Esophagus squamous epithelium (tissue), 4 donors: ENCODE measurements at regions not wholly inside any gene's neighbourhood (a gene's known extent, or its start where the extent isn't known, plus 50 kb on each side); places are given as distances from the start of the nearest gene placed in this dataset.

Source experiments
- POLR2A ChIP-seq, 4 donors: fragments of 450-650 bp; IDR thresholded peaks; one replicate each; pipeline ENCODE4 v1.6.1; 2017; ENCODE audit warnings: antibody characterized with exemption in 4 of 4, mild to moderate bottlenecking in 4 of 4, moderate library complexity in 3 of 4
- TF ChIP-seq, protein P1 (sequence below), 6 experiments: fragments of 450-650 bp in 4 of 6; fragments of 200-600 bp in 2 of 6; sonication (generic) in 2 of 6; IDR thresholded peaks; one replicate each; pipeline ENCODE4 v1.5.1; 2016 to 2019; ENCODE audit warnings: antibody characterized with exemption in 6 of 6, mild to moderate bottlenecking in 4 of 6, moderate library complexity in 4 of 6

DNA sequence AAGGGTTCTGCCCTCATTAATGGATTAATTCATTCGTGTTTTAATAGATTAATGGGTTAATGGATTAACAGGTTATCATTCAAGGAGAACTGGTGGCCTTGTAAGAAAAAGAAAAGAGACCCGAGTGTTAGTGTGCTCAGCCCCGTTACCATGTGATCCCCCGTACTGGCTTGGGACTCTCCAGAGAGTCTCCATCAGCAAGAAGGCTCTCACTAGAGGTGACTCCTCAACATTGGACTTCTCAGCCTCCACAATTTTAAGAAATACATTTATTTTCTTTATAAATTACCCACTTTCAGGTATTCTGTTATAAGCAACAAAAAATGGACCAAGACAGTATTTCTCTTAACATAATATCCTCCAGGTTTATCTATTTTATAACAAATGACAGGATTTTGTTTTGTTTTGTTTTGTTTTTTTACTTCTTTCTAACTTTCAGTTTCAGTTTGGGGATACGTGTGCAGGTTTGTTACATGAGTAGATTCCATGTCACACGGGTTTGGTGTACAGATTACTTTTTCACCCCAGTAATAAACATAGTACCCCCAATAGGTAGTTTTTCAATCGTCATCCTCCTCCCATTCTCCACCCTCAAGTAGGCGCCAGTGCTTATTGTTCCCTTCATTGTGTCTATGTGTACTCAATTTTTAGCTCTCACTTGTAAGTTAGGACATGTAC is 456.1 kb downstream of the DNAH5 start:
- TF ChIP-seq, protein P1, sequence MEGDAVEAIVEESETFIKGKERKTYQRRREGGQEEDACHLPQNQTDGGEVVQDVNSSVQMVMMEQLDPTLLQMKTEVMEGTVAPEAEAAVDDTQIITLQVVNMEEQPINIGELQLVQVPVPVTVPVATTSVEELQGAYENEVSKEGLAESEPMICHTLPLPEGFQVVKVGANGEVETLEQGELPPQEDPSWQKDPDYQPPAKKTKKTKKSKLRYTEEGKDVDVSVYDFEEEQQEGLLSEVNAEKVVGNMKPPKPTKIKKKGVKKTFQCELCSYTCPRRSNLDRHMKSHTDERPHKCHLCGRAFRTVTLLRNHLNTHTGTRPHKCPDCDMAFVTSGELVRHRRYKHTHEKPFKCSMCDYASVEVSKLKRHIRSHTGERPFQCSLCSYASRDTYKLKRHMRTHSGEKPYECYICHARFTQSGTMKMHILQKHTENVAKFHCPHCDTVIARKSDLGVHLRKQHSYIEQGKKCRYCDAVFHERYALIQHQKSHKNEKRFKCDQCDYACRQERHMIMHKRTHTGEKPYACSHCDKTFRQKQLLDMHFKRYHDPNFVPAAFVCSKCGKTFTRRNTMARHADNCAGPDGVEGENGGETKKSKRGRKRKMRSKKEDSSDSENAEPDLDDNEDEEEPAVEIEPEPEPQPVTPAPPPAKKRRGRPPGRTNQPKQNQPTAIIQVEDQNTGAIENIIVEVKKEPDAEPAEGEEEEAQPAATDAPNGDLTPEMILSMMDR (IDR thresholded peaks at IDR 0.05) = no peak
- no peak for TF ChIP-seq POLR2A (IDR thresholded peaks at IDR 0.05)
